GM18868 (cell line): ENCODE measurements at regions not wholly inside any gene's neighbourhood (a gene's known extent, or its start where the extent isn't known, plus 50 kb on each side); places are given as distances from the start of the nearest gene placed in this dataset.
"Not testable (repeated sequence)": the region's sequence is repeated elsewhere in the genome, so short reads cannot be mapped to it uniquely, and the experiment has no call there.

Source experiments
- ATAC-seq: cut with Tn5 transposase; IDR thresholded peaks from one replicate; pipeline ENCODE4 v1.9.1; 2021; ENCODE audit warnings: mild to moderate bottlenecking, moderate library complexity; ENCODE audit not compliant: unreplicated experiment

DNA sequence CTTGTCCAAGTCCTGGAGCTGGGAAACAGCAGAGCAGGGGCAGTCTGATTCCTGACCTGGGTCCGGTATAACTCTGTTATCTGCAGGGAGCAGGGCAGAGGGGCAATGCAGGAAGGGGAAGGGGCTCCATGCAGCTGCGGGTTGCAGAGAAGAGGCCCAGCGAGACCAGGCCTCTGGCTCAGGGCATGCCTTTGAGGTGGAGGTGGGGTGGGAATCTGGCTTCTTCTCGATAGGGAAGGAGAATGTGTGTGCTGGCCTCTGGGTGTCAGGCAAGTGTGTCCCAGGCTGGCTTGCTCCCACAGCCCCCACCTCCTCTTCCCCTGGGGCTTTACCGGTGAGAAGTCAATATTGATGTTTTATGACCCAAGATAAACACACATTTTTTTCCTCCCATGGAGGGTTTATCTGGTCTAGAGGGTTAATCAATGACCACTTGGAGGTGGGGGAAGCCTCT is 187.1 kb upstream of the HAAO start:
- ATAC-seq, result no peak

DNA sequence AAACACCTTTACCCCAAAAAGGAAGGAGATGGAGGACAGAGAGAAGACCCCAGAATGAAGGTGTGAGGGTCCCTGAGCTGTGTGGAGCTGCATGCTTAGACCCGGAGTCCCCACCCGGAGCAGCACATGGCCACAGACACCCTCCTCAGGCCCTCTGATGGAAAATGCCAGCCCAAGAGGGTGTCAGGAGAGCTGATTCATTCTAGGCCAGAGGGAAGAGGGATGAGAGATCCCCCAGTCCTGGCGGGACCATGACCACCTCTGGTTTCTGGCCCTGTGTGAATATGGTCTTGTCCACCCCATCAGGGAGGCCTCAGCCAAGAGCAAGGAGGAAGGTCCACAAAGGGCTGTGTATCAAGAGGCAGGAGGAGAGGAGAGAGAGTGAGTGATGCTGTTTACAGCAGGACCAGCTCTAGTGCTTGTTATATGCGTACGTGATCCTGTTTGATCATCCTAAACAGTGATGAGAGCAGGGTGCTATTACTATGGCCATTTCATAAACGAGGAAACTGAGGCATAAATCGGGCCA is 186.6 kb upstream of the HAAO start:
- ATAC-seq, result no peak

DNA sequence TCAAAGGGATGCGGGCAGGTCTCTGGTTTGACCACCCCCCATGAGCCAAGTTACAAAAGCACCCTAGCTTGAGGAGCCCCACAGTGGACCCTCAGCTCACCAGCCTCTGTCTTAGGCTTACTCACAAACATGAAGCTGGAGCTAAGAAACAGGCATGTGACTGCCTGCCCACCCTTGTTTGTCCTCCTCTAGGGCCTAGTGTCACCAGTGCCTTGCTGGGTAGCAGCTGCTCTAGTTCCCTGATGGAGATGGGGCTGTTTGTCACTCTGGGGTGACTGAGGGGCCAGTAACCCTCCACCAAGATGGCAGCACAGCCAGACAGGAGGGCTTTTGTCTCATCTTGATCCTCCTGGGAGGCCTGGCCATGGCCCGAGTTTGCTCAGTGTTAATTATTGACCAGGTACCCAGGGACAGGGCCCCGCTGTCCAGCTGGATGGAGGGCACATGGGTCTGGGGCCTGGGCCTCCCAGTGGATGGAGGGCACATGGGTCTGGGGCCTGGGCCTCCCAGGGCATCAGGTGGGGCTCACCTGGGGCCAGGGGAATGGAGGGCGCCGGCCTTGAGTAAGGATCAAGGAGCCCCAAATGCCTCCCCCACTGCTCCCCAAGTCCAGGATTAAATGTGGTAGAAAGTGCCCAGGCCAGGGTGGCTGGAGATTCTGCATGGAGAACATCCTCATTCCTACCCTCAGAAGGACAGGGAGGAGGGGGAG is 185.9 kb upstream of the HAAO start:
- ATAC-seq, result no peak

DNA sequence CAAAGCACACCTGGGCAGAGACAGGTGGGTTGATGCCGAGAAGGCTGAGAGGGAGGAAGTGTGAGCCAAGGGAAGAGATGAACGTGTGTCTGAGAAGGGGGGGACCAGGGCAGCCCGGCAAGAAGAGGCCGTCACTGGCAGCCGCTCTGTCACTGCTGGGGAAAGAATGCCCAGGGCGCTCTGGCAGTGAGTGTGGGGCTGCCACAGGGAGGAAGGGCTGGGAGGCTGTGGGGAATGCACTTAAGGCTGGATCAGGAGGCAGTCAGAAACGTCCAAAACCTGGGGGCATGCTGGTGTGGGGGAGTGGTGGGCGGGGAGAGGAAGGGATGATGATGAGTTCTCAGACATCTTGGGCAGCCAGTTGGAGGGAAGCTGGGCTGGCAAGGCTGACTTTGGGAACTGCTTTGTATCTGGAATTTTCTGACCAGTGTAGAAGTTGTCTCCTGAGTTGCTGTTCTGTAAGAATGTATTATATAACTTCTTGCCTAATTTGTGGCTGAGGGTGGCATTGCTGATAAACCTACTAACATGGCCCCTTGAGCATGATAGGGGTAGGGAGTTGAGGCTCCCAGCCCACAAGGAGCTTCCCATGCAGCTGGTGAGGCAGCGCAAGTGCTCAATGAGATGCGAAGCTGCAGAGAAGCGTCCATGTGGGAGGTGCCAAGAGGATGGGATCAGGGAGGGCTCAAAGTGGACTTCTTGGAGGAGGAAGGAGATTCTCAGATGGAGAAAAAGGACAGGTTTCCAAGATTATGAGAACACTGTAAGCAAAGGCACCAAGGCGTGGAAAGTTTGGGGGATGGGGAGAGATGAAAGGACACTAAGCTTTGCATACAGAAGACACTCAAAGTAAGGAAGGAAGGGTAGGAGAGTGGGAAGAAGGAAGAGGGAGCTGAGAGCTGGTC is 185.1 kb upstream of the HAAO start:
- ATAC-seq, result no peak

DNA sequence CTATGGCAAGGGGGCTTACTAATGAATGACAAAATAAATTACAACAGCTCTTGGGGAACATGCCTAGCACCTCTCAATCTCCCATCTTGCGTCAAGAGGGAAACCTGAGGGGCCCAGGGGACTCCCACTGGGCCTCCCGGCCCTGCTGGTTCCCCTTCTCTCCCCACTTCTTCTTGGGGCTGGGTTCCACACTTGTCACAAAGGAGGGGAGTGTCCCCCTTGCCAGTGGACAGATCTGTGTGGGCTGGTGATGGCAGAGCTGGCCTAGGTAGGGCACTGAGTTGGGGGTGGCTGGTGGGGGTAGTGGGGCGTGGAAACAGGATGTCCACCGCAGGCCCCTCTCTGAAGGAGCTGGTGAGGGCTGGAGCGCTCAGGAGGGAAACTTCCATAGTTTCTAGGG is 184.0 kb upstream of the HAAO start:
- ATAC-seq, result no peak

DNA sequence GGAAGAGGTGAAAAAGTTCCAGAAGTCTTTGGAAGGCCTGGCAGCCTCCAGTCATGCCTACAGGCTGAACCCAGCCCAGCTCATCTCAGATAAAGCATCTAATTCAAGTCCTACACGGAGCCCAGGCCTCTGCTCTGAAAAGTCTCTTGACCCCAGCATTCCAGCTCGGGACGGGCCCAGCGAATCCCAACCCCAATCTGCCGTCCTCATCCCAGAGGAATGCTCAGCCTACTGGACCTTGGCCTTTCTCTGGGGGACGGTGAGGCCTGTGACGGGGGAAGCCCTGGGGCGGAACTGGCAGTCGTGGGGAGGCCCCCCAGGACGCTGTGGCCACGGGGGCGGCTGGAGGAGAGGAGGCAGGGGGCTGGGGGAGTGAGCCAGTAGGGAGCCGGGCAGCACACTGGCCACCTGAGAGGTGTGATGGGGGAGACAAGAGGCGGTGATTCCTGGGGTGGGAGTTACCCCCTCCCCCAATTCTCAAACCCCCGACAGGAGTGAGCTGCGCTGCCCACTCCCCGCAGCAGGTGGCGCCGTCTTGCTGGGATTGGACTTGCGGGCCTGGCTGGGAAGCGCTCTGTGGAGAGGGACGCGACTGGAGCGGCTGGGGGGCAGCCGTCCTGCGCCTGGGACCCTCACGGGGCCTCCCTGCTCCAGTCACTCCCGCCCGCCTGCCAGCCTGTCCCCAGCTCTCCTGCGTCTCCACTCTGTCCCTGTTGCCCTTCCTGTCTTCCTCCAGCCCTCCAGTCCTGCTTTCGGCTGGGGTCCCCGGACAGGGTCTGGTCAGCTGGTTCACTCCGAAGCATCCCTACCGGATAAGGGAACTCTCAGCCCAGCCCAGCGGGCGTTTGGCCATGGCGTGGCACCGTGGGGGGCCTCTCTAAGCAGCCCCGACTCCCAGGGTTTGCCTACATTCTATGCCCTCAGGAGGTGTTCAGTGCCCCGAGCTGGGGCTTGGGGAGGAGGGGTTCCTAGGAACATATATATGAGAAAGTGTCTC is 182.6 kb upstream of the HAAO start:
- ATAC-seq, result no peak

DNA sequence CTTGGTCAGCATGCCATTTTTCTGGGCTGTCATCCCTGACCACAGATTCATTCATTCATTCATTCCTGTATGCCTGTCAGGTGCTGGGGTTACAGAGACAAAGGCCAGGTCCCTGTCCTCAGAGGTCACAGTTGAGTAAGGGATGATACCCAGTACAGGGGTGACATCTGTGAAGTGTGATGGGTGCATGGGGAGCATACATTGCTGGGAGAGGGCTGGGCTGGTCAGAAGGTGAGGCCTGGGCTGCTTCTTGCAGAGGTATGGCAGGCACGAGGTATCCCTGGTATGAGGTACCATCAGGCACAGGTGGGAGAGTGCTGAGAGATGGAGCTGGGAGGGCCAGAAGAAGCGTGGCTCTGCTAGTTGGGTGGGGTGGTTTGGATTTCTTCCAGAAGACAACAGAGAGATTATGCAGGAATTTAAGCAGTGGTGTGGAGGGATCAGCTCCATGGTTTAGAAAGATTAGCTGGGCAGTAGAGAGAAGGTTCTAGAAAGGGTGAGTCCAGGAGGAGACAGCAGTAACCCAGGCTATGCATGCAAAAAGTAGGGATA is 181.9 kb upstream of the HAAO start:
- ATAC-seq, result no peak

DNA sequence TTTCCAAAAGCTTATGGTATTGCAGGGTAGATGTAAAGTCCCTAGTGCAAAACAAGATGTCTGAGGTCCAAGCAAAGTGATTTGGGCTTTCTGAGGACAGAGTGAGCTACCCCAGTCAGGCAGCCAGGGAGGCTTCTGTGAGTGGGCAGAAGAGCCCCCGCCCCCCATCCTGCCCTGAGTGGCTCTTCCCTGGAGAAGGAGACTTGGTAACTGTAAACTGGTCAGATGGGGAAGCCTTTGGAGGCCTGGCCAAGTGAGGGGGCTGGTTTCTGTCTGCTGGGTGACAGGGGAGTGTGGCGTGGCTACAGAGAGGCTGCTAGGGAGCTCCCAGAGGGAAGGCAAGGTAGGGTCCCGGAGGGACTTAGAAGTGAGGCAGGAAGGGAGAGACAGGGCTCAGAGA is 181.3 kb upstream of the HAAO start:
- ATAC-seq, result no peak

DNA sequence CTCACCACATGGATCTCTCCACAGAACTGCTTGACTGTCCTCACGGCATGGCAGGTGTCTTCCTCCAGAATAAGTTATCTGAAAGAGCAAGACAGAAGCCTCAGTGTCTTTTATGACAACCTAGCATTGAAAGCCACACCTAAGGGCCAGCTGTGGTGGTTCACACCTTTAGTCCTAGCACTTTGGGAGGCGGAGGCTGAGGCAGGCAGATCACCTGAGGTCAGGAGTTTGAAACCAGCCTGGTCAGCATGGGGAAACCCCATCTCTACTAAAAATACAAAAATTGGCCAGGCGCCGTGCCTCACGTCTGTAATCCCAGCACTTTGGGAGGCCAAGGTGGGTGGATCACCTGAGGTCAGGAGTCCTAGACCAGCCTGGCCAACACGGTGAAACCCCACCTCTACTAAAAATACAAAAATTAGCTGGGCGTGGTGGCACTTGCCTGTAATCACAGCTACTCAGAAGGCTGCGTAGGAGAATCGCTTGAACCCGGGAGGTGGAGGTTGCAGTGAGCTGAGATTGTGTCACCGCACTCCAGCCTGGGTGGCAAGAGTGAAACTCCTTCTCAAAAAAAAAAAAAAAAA is 180.6 kb upstream of the HAAO start:
- ATAC-seq, result not testable (repeated sequence)

DNA sequence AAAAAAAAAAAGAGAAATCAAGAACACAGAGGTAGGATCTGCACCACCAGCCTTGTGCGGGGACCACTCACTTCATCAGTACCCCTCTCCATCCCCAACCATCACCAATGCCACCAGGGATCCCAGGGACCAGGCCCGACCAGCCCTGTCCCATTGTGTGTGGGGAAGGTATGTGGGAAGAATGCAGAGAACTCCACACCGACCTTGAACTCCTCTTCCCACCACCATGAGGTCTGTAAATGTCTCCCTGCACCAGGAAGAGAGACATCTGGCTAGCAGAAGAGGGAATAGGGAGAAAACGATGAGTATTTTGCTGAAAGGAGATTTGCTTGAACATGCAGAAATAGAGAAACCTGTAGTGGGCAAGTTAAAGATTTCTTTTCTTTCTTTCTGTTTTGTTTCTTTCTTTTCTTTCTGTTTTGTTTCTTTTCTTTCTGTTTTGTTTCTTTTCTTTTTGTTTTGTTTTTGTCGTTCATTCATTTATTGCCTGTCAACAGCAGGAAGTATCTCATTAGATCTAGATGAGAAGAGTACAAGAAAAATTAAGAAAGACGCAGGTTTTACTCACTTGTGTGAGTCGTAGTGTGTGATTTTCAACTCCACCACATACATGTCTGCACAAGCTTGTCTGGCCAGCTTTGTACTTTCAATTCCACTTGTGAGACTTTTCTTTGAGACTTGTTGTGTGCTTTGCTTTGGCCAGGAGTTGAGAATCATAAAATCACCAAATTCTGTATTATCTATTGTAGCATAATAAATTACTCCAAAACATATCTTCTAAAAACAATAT is 179.8 kb upstream of the HAAO start:
- no peak for ATAC-seq

DNA sequence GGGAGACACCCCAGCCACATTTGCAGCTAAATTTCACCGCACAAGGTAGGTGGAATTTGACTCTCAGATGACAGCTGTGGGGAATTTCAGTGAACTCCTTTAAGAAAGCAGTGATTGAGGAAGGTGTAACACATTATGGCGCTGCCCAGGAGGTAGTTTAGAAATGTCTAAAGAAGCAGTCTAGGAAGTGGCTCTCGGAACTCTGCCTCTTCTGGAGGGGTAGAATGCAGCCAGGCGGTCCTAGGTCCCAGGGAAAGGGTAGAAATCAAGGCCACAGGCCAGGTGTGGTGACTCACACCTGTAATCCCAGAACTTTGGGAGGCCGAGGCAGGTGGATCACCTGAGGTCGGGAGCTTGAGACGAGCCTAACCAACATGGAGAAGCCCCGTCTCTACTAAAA is 179.0 kb upstream of the HAAO start:
- ATAC-seq, result no peak

DNA sequence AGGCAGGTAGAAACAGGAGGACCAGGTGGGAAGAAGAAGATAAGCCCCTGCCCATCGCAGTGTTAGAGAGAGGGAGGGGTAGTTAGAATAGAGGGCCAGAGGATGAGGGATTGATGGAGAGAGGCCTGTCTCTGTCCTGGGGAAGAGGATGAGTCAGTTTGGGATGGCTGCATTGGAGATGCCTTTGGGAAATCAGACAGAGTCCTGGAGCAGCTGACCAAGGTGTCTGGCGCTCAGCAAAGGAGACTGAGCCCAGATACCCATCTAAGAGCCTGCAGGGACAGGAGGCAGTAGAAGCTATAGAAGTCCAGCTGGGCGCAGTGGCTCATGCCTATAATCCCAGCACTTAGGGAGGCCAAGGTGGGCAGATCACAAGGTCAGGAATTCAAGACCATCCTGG is 177.8 kb upstream of the HAAO start:
- no peak for ATAC-seq

DNA sequence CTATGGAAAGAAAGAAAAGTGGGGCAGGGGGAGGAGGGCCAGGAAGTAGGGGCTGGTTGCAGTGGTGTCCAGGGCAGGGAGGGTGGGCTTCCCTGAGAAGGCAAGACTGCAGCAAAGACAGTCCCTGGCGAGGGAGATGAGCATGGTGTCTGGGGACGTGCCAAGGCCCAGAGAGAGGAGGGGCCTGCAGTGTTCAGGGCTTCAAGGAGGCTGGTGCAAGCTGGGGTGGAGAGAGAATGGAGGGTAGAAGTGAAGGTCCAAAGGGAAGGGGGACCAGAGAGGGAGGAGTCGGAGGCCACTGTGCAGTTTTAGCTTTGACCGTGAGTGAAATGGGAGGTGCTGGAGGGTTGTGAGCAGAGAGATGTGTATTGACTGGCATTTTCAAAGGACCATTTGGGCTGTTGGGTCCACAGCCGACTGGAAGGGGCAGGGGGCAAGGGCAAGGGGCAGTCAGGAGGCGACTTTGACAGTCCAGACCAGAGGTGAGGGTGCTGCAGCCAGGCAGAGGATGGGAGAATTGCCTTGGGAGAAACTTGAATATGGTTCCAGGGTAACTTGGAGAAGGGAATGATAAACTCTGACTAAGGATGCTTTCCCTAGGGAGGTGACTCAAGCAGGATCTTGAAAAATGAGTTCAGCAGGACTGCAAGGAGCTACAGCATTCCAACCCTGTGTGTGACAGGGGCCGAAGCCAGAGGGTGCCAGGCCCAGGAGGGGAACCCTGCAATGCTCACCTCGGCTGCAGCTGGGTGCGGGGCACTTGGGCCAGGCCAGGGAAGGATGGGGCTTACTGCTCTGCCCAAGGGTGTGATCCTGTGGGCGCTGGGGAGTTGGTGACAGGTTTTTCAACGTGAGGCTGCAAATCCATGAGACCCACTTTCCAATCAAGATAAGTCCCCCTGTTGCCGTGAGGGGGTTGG is 177.1 kb upstream of the HAAO start:
- no peak for ATAC-seq

DNA sequence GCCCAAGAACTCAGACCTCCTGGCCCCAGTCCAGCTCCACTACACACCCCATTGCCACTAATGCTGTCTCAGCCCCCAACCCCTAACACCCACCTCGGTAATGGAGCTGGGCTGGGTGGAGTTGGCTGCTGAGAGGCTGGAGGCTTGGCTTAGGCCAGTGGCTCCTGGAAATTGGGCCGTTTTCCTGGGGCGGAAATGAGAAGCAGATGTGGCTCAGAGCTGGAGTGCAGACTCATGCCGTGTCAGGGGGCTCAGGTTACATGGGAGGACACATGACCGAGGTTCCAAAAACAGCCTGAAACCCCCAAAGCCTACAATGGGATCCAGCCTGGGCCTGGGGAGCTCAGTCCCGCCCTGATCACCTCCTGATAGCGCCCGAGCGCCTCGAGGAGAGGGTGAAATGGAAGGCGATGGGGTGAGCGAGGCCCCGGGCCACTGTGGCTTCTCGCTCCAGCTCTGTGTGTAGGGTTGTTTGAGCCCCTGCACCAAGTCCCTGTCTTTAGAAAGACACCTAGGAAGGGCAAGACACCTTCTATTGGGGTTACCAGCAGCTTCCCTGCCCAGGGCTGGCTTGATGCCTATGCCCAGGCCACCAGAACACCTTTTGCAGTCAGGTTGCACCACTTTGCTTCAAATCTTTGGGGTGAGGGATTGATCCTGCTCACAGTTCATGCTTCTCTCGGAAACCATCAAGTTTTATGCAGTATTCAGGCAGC is 175.7 kb upstream of the HAAO start:
- no peak for ATAC-seq

DNA sequence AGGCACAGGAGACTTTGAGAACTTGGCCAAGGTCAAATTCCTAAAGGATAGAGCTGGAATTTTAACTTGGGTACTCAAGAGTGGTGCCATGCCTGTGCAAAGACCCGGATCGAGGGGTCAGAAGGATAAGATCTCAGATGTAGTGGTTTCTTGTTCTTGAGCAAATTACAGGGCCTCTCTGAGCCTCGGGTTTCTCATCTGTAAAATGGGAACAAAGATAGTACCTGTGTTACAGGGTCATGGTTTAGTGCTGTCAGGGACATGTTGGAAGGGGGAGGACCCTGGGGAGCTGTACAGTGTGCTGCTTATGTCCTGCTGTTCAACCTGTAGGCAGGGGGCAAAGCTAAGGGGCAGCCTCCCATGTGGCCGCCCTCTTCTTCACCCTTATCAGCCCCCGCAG is 173.5 kb upstream of the HAAO start:
- no peak for ATAC-seq

DNA sequence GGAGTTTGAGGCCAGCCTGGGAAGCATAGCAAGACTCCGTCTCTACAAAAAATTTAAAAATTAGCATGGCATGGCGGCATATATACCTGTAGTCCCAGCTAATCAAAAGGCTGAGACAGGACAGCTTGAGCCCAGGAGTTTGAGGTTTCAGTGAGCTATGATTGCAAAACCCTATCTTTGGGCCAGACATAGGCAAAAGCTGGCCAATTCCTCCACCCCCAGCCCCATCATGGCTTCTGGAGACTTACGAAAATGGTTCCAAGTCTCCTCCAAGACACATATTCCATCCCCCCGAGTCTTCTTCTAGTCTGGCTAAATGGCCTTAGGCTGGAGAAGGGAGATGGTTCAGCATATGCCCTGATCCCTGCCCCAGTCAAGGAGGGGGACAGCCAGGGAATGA is 172.8 kb upstream of the HAAO start:
- ATAC-seq, result no peak

DNA sequence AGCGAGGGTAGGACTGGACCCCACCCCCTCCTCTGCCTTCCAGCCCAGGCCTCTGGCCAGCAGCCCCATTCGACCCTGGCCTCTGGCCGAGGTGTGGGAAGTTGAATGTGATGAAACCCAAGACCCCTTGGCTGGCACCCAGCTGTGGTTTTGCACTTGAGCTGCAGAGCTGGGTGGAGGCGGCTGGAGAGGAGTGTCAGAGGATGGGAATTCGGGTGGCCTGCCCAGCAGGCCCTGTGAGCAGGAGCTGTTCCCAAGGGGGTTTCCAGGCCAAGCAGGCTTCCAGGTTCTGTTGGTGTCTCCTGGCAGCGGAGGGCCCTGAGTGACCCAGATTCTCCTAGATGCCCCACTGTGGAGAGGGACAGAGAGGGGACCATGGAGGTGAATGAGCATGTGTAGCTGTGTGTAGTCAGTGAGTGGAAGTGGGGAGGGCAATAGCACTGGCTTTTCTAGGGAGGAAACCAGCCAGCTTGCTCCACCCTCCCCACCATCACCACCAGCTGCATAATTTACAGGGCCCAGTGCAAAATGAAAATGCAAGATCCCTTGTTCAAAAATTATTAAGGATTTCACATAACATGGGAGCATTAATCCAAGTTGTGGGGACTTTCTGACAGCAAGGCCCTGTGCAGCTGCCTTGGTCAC is 172.2 kb upstream of the HAAO start:
- no peak for ATAC-seq
